Loucy (cell line): ENCODE measurements at regions not wholly inside any gene's neighbourhood (a gene's known extent, or its start where the extent isn't known, plus 50 kb on each side); places are given as distances from the start of the nearest gene placed in this dataset.

Experiments used
- H2AFZ ChIP-seq: fragments of 200-600 bp; sonication (generic); 2 replicates; pipeline ENCODE4 v1.6.0; 2016; ENCODE audit warnings: antibody characterized with exemption, mild to moderate bottlenecking, low read length, moderate library complexity
- H3F3A ChIP-seq: fragments of 200-600 bp; 2 replicates; pipeline ENCODE4 v1.6.0; 2016; ENCODE audit warnings: antibody characterized with exemption, low read depth, mild to moderate bottlenecking
- H3K27me3 ChIP-seq: fragments of 200-600 bp; sonication (generic); 2 replicates; pipeline ENCODE4 v1.6.1; 2014; ENCODE audit warnings: low read length, mild to moderate bottlenecking; ENCODE audit not compliant: insufficient read depth, poor library complexity, severe bottlenecking
- H3K36me3 ChIP-seq: fragments of 200-600 bp; sonication (generic); 2 replicates; pipeline ENCODE4 v1.6.1; 2016; ENCODE audit warnings: low read length; ENCODE audit not compliant: insufficient read depth
- H3K4me1 ChIP-seq: fragments of 200-600 bp; sonication (generic); 2 replicates; pipeline ENCODE4 v1.5.1; 2014; ENCODE audit warnings: low read length, mild to moderate bottlenecking; ENCODE audit not compliant: insufficient read depth, poor library complexity, severe bottlenecking
- H3K4me2 ChIP-seq: fragments of 200-600 bp; sonication (generic); 2 replicates; pipeline ENCODE4 v1.6.0; 2014; ENCODE audit warnings: antibody characterized with exemption, low read length, low read depth, mild to moderate bottlenecking; ENCODE audit not compliant: poor library complexity, severe bottlenecking
- H3K4me3 ChIP-seq: fragments of 200-600 bp; sonication (generic); 2 replicates; pipeline ENCODE4 v1.5.1; 2014; ENCODE audit warnings: low read length, mild to moderate bottlenecking, mixed read lengths; ENCODE audit not compliant: poor library complexity, severe bottlenecking
- H3K79me2 ChIP-seq: fragments of 200-600 bp; sonication (generic); 2 replicates; pipeline ENCODE4 v1.6.1; 2014; ENCODE audit warnings: low read length; ENCODE audit not compliant: insufficient read depth
- H3K9ac ChIP-seq: fragments of 200-600 bp; sonication (generic); 2 replicates; pipeline ENCODE4 v1.6.0; 2014; ENCODE audit warnings: mild to moderate bottlenecking, low read depth, low read length, moderate library complexity; ENCODE audit not compliant: poor library complexity, severe bottlenecking
- H3K9me2 ChIP-seq: fragments of 200-600 bp; sonication (generic); replicated peaks from 2 replicates; pipeline ENCODE4 v1.6.1; 2016; ENCODE audit warnings: low read depth, low read length, mixed read lengths
- H3K9me3 ChIP-seq: fragments of 200-600 bp; sonication (generic); 2 replicates; pipeline ENCODE4 v1.6.1; 2014; ENCODE audit warnings: mild to moderate bottlenecking, antibody characterized with exemption, low read length, low read depth; ENCODE audit not compliant: insufficient read depth
- H4K20me1 ChIP-seq: fragments of 200-600 bp; sonication (generic); 2 replicates; pipeline ENCODE4 v1.6.0; 2014; ENCODE audit warnings: antibody characterized with exemption, low read length, mild to moderate bottlenecking; ENCODE audit not compliant: insufficient read depth, poor library complexity, severe bottlenecking
- CTCF ChIP-seq: fragments of 200-600 bp; sonication (generic); conservative IDR thresholded peaks from 2 replicates; pipeline ENCODE4 v1.5.1; 2014; ENCODE audit warnings: mild to moderate bottlenecking, antibody characterized with exemption, low read length
- EZH2phosphoT487 ChIP-seq: fragments of 200-600 bp; IDR thresholded peaks from 2 replicates; pipeline ENCODE4 v1.6.1; 2018; ENCODE audit warnings: antibody characterized with exemption, mild to moderate bottlenecking, moderate library complexity, borderline replicate concordance

- no peak overlapping the region for H2AFZ ChIP-seq
- H3K27me3 ChIP-seq = no peaks in the 10 kb centered on the region
- H3K9me2 ChIP-seq = no peaks in the 10 kb centered on the region
- TF ChIP-seq EZH2phosphoT487 = no peak
- TF ChIP-seq CTCF = no peak
- no peaks in the 10 kb centered on the region for H4K20me1 ChIP-seq
- H3K79me2 ChIP-seq = no peaks in the 10 kb centered on the region
- H3F3A ChIP-seq = no peaks in the 10 kb centered on the region
- no peak overlapping the region for H3K4me2 ChIP-seq
- H3K9ac ChIP-seq = no peak overlapping the region
- H3K9me3 ChIP-seq = no peaks in the 10 kb centered on the region
- no peaks in the 10 kb centered on the region for H3K36me3 ChIP-seq
- H3K4me1 ChIP-seq = no peaks in the 10 kb centered on the region
- H3K4me3 ChIP-seq = no peak overlapping the region
Measured at GRCh38 chr2:221624475-221624874, 52.4 kb upstream of the EPHA4 start.
